Stimulated activated CD4-positive, alpha-beta T cell treated with anti-CD3 and anti-CD28 coated beads, Interleukin-12 subunit alpha, Interleukin-12 subunit beta, amount 100 ng/mL, for 4 hours (primary cell): ENCODE measurements at regions not wholly inside any gene's neighbourhood (a gene's known extent, or its start where the extent isn't known, plus 50 kb on each side); places are given as distances from the start of the nearest gene placed in this dataset.

ENCODE experiments used
- DNase-seq: peaks from one replicate; pipeline ENCODE4 v3.0.0-alpha.2; 2020

- no peak for DNase-seq
These were observed 350.1 kb upstream of the EEF2KMT start for GRCh38 chr16:5447734-5448133.

DNA sequence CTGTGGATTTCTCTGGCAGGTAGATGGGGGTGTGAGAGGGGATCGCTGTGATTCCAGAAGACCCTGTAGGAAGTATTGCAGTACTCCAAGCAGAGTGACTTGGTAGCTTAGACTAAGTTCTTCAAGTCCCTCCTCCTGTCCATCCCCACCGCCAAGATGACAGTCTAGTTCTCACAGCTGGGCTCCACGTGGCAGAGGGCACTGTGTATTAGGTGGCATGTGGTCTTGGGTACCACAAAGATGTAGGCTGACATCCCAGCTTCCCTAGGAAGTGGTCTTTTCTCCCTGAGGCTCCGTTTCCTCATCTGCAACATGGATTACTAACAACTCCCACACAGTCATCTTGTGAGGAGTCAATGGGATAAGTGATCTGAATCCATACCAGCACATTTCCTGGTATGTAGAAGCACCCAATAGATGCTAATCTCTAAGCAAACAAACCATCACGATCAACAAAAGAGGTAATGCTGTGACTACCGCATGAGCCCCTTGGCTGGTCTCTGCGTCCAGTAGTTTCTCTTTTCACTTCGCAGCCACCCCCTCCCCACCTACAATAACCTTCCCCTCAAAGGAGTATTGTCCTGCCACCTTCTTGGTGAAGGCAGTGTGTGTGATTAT is 349.1 kb upstream of the EEF2KMT start:
- no peak for DNase-seq

DNA sequence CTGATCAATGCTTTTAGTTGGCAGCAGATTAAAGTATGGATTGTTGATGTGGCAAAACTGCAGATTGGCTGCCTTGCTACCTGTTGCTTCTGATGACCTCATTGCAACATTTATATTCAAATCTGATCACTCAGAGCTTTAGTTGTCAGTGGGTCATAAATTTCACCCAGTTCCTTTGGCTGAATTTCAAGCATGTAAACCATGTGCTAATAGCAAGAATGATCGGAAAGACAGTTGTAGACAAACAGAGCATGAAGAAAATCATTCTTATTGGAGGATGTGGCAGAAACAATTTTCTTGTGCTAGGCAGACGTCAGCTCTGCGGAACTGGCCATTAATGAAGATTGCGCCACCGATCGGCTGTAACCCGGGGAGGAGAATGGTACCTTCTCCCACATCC is 346.6 kb upstream of the EEF2KMT start:
- no peak for DNase-seq

- no peak for DNase-seq
These were observed 345.4 kb upstream of the EEF2KMT start for GRCh38 chr16:5442986-5443385.

DNA sequence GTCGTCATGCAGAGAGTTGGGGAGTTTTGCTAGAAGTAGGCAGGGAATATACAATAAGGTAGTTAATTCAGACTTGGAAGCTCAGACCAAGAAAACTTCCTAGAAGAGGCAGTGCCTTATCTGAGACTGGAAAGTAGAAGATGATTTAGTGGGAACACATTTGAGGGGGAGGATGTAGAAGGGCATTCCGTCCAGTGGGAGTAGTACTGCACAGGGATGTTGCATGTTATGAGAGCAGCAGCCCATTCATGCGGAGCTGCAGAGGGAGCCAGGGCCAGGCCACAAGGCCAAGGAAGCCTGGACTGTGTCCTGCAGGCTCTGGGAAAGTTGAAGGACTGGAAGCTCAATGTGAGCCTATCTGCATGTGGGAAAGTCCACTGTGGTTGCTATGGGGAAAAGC is 344.5 kb upstream of the EEF2KMT start:
- DNase-seq, result no peak

- no peak for DNase-seq
These were observed 341.0 kb upstream of the EEF2KMT start for GRCh38 chr16:5438591-5438990.

GRCh38 chr16:5433587-5433986 is 336.0 kb upstream of the EEF2KMT start:
- DNase-seq, result no peak

- no peak for DNase-seq
These were observed 334.6 kb upstream of the EEF2KMT start for GRCh38 chr16:5432166-5432565.

GRCh38 chr16:5430598-5430997 is 333.0 kb upstream of the EEF2KMT start:
- no peak for DNase-seq

- no peak for DNase-seq
These were observed 331.3 kb upstream of the EEF2KMT start for GRCh38 chr16:5428932-5429331.

GRCh38 chr16:5427571-5427970 is 330.0 kb upstream of the EEF2KMT start:
- no peak for DNase-seq

- DNase-seq, result no peak
These were observed 325.3 kb upstream of the EEF2KMT start for GRCh38 chr16:5422643-5423496.

- no peak for DNase-seq
These were observed 324.5 kb upstream of the EEF2KMT start for GRCh38 chr16:5422047-5422446.

GRCh38 chr16:5416013-5416412 is 318.4 kb upstream of the EEF2KMT start:
- DNase-seq, result no peak

DNA sequence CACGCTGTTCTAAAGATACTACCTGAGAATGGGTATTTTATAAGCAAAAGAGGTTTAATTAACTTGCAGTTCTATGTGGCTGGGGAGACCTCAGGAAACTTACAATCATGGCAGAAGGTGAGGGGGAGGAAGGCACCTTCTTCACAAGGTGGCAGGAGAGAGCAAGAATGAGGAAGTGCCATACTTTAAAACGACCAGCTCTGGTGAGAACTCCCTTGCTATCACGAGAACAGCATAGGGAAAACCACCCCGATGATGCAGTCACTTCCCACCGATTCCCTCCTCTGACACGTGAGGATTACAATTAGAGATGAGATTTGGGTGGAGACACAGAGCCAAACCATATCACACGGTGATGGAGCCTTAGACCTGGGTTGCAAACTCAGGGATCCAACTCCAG is 317.5 kb upstream of the EEF2KMT start:
- no peak for DNase-seq

DNA sequence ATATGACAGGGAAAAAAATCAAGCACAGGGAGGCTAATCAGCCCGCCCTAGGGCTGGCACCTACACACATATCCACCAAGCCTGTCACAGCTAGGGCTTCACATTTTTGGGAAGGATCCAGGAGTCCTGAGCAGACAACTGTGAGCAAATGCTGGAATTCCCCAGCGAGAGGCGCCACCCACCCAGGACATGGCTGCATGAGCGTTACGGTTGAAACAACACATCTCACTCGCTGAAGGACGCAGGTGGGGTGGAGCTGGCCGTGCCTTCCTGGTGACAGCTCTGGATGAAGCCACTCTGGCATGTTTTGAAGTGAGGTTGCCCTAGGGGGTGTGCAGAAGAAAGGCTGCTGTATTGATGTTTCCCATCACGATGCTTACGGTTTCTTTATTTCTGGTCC is 315.1 kb upstream of the EEF2KMT start:
- DNase-seq, result no peak

GRCh38 chr16:5398203-5398602 is 300.6 kb upstream of the EEF2KMT start:
- no peak for DNase-seq

GRCh38 chr16:5396880-5397279 is 299.3 kb upstream of the EEF2KMT start:
- DNase-seq, result no peak

DNA sequence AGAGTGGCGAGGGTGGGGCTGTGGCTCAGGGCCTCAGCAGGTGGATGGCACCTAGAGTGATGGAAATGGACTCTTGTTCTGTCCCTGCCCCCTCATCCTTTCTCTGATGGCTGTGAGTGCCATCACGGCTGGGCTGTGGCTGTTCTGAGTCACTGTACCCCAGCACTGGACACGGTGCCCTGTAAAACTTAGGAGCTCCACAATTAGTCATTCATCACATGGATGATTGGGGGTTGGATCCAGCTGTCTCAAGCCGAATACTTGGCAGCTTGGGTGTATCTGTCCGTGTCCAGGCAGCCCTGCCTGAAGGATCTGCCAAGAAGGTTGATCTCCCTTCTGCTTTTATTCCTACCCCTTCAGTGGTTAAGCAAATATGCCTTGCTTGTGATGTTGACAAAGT is 295.5 kb upstream of the EEF2KMT start:
- DNase-seq, result no peak

GRCh38 chr16:5386989-5387388 is 289.4 kb upstream of the EEF2KMT start:
- DNase-seq, result no peak

- no peak for DNase-seq
These were observed 288.2 kb upstream of the EEF2KMT start for GRCh38 chr16:5385811-5386210.

GRCh38 chr16:5385115-5385514 is 287.5 kb upstream of the EEF2KMT start:
- DNase-seq, result no peak

DNA sequence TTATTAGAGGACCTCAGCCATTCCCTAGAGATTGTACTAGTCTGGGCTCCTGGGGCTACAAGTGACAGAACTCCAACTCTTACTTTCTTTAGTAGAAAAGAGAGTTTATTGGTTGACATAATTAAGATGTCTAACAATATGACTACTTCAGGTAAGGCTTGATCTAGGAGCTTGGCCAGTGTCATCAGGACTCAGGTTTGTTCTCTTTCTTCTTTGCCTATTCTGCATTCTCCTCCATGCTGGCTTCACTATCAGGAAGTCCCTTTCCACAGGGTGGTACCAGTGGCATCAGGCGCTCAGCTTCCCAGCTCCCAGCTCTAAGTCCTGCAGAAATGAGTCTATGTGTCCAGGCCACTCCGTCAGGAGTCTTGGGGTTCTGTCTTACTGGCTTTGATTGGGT is 286.1 kb upstream of the EEF2KMT start:
- no peak for DNase-seq

DNA sequence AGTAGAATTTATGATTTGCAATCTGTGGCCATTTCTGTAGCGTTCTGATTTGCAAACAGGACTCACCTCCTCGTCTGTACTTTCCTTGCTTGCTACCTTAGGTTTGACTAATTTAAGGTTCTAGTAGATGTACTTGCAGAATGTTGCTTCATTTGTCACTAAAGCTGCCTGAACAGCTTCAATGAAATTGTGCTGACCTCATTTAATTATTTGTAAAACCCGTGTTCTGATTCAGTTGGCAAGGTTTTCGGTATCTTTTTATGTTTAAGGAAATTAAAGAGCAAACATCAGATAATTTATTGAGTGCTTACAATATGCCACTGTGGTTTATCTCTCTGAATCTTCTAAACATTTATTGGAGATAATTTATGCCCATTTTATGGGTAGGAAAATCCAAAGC is 284.9 kb upstream of the EEF2KMT start:
- DNase-seq, result no peak

DNA sequence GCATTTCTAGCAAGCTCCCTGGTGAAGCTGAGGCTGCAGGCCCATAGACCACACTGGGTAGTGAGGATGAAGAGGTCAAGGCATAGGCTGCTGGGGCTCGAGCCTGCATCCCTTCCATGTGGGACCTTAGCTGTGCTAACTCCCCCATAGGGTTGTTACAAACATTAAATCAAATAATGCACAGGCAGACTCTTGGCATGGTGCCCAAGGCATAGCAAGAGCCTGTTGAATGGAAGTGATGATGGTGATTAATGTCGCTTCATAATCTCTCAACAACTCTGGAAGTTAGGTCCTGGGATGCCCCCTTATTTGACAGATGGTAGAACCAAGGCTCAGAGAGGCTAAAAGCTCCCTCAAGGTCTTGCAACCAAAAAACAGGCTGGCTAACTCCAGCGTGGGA is 283.9 kb upstream of the EEF2KMT start:
- no peak for DNase-seq
